GM12873 (cell line): ENCODE measurements at regions not wholly inside any gene's neighbourhood (a gene's known extent, or its start where the extent isn't known, plus 50 kb on each side); places are given as distances from the start of the nearest gene placed in this dataset.

ENCODE experiments used
- CTCF ChIP-seq: IDR thresholded peaks from 2 replicates; pipeline ENCODE4 v1.5.1; 2012; ENCODE audit warnings: low read depth, mild to moderate bottlenecking, moderate library complexity, low read length, control low read depth; ENCODE audit not compliant: insufficient read depth; ENCODE audit errors: missing control alignments

- no peak for TF ChIP-seq CTCF
Observed at GRCh38 chr2:208643145-208643544, 236.6 kb downstream of the PTH2R start.

- no peak for TF ChIP-seq CTCF
Observed at GRCh38 chr2:208645226-208645625, 238.6 kb downstream of the PTH2R start.

GRCh38 chr2:208648368-208648767 is 241.8 kb downstream of the PTH2R start:
- TF ChIP-seq CTCF: no peak

GRCh38 chr2:208653383-208653782 is 246.8 kb downstream of the PTH2R start:
- no peak for TF ChIP-seq CTCF

GRCh38 chr2:208654056-208654455 is 247.5 kb downstream of the PTH2R start:
- no peak for TF ChIP-seq CTCF

GRCh38 chr2:208657468-208657867 is 250.9 kb downstream of the PTH2R start:
- peak; percentile 19 for TF ChIP-seq CTCF

GRCh38 chr2:208669394-208669793 is 262.8 kb downstream of the PTH2R start:
- TF ChIP-seq CTCF: no peak
